ENCODE measurements at regions not wholly inside any gene's neighbourhood (a gene's known extent, or its start where the extent isn't known, plus 50 kb on each side); places are given as distances from the start of the nearest gene placed in this dataset.

GRCh38 chr12:61923152-61923551 lies 337.1 kb upstream of the USP15 start:
- Histone ChIP-seq H3K9me3 (ENCODE audit: control insufficient read depth, low read depth, low read length) (no peaks in the 10 kb centered on the region), H3K36me3 (ENCODE audit: control insufficient read depth in 2 of 2, extremely low read depth in 1 of 2, insufficient read depth in 2 of 2, low read length in 2 of 2) (no peaks in the 10 kb centered on the region), H3K4me2 (ENCODE audit: control insufficient read depth, extremely low read depth, insufficient read depth, low read depth, low read length) (no peak overlapping the region), H3K9me1 (ENCODE audit: control insufficient read depth, extremely low read depth, insufficient read depth, low read length) (no peaks in the 10 kb centered on the region), H2AFZ (ENCODE audit: control insufficient read depth, low read length) (no peak overlapping the region), H3K27ac (ENCODE audit: control insufficient read depth, insufficient read depth, low read length) (no peak overlapping the region), H3K27me3 (ENCODE audit: control insufficient read depth, extremely low read depth, insufficient read depth, low read length) (no peaks in the 10 kb centered on the region), H3K4me1 (ENCODE audit: control insufficient read depth, extremely low read depth, insufficient read depth, low read length) (no peaks in the 10 kb centered on the region), H3K9ac (ENCODE audit: control insufficient read depth, extremely low read depth, insufficient read depth, low read length) (no peak overlapping the region), H4K20me1 (ENCODE audit: control insufficient read depth, extremely low read depth, insufficient read depth, low read length) (no peaks in the 10 kb centered on the region), H3K79me2 (ENCODE audit: control insufficient read depth, insufficient read depth, low read length) (no peaks in the 10 kb centered on the region), H3K4me3 (ENCODE audit: control insufficient read depth in 2 of 3, extremely low read depth in 1 of 3, insufficient read depth in 2 of 3, low read depth in 1 of 3, low read length in 3 of 3) (no peak overlapping the region)
- no peak for FAIRE-seq
- DNase-seq (ENCODE audit: low read depth, low spot score): no peak
- no peak for TF ChIP-seq CTCF (optimal IDR thresholded peaks at IDR 0.05 in 1 of 3, IDR thresholded peaks at IDR 0.05 in 1 of 3, conservative IDR thresholded peaks at IDR 0.05 in 1 of 3; ENCODE audit: extremely low read depth in 1 of 3, insufficient read depth in 2 of 3, low read length in 3 of 3)
- TF ChIP-seq EZH2 (IDR thresholded peaks at IDR 0.05; ENCODE audit: low read length): no peak
- dilution Hi-C loops (cut with MboI; ENCODE audit: extremely low pct_ligation_motif_present, low sequenced_read_pairs): no loop called here

GRCh38 chr12:61934564-61934963 lies 325.6 kb upstream of the USP15 start:
- Histone ChIP-seq H3K4me2 (ENCODE audit: control insufficient read depth, extremely low read depth, insufficient read depth, low read depth, low read length) (no peak overlapping the region), H3K9me3 (ENCODE audit: control insufficient read depth, low read depth, low read length) (no peaks in the 10 kb centered on the region), H2AFZ (ENCODE audit: control insufficient read depth, low read length) (no peak overlapping the region), H3K79me2 (ENCODE audit: control insufficient read depth, insufficient read depth, low read length) (no peaks in the 10 kb centered on the region), H3K27me3 (ENCODE audit: control insufficient read depth, extremely low read depth, insufficient read depth, low read length) (no peaks in the 10 kb centered on the region), H3K9ac (ENCODE audit: control insufficient read depth, extremely low read depth, insufficient read depth, low read length) (no peak overlapping the region), H4K20me1 (ENCODE audit: control insufficient read depth, extremely low read depth, insufficient read depth, low read length) (no peaks in the 10 kb centered on the region), H3K4me1 (ENCODE audit: control insufficient read depth, extremely low read depth, insufficient read depth, low read length) (no peaks in the 10 kb centered on the region), H3K9me1 (ENCODE audit: control insufficient read depth, extremely low read depth, insufficient read depth, low read length) (no peaks in the 10 kb centered on the region), H3K36me3 (ENCODE audit: control insufficient read depth in 2 of 2, extremely low read depth in 1 of 2, insufficient read depth in 2 of 2, low read length in 2 of 2) (no peaks in the 10 kb centered on the region), H3K4me3 (ENCODE audit: control insufficient read depth in 2 of 3, extremely low read depth in 1 of 3, insufficient read depth in 2 of 3, low read depth in 1 of 3, low read length in 3 of 3) (no peak overlapping the region), H3K27ac (ENCODE audit: control insufficient read depth, insufficient read depth, low read length) (no peak overlapping the region)
- TF ChIP-seq EZH2 (IDR thresholded peaks at IDR 0.05; ENCODE audit: low read length): no peak
- no peak for TF ChIP-seq CTCF (optimal IDR thresholded peaks at IDR 0.05 in 1 of 3, IDR thresholded peaks at IDR 0.05 in 1 of 3, conservative IDR thresholded peaks at IDR 0.05 in 1 of 3; ENCODE audit: extremely low read depth in 1 of 3, insufficient read depth in 2 of 3, low read length in 3 of 3)
- no peak for DNase-seq (ENCODE audit: low read depth, low spot score)
- FAIRE-seq: no peak
- dilution Hi-C loops (cut with MboI; ENCODE audit: extremely low pct_ligation_motif_present, low sequenced_read_pairs): no loop called here
